Breast epithelium (tissue), 3 donors: ENCODE measurements at regions not wholly inside any gene's neighbourhood (a gene's known extent, or its start where the extent isn't known, plus 50 kb on each side); places are given as distances from the start of the nearest gene placed in this dataset.

Source experiments
- POLR2A ChIP-seq: fragments of 450-650 bp; IDR thresholded peaks from one replicate; pipeline ENCODE4 v1.6.1; 2016; ENCODE audit warnings: antibody characterized with exemption, mild to moderate bottlenecking, moderate library complexity
- POLR2AphosphoS5 ChIP-seq, 3 donors: sonication (generic); formaldehyde crosslinking; IDR thresholded peaks; one replicate each; pipeline ENCODE4 v1.6.1; 2017; ENCODE audit warnings: antibody characterized with exemption in 3 of 3

DNA sequence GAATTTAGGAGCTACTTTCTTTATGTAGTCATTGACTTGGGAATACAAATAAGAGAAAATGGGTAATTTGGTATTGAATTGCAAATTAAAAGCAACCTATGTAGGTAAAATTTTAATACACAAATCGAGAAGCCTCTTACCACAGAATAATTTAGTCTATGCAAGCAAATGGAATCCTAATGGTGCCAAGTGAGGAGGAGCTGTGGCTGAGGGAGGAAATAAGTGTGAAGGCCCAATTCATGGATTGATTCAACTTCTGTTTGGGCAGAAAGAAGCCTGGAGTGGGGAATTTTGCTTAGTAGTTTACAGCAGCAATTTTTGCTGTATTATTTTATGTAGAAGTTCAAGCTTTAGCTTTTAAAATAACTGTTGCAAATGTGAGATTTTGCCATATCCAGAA, 291.9 kb downstream of the OXSM start:
- TF ChIP-seq POLR2A (no peak), POLR2AphosphoS5 (IDR thresholded peaks at IDR 0.05) (no peak)
